Stimulated activated memory B cell treated with anti-CD40 and anti-IgM and Interleukin-4, amounts not matched to agents 10 μg/mL and 1 μg/mL and 100 μg/mL, for 72 hours (primary cell): ENCODE measurements at regions not wholly inside any gene's neighbourhood (a gene's known extent, or its start where the extent isn't known, plus 50 kb on each side); places are given as distances from the start of the nearest gene placed in this dataset.

Source experiments
- ATAC-seq: fragments of 150-1000 bp; cut with Tn5 transposase; 2 replicates; pipeline ENCODE4 v1.10.0; 2021
- H3K27ac Mint-ChIP-seq: one replicate; pipeline ENCODE4 v1.8.0; 2022; ENCODE audit warnings: mild to moderate bottlenecking, mixed read lengths
- H3K27me3 Mint-ChIP-seq: one replicate; pipeline ENCODE4 v1.8.0; 2022; ENCODE audit warnings: mixed read lengths
- H3K36me3 Mint-ChIP-seq: one replicate; pipeline ENCODE4 v1.8.0; 2022; ENCODE audit warnings: mixed read lengths
- H3K4me1 Mint-ChIP-seq: one replicate; pipeline ENCODE4 v1.8.0; 2022; ENCODE audit warnings: mixed read lengths
- H3K4me3 Mint-ChIP-seq: one replicate; pipeline ENCODE4 v1.8.0; 2022; ENCODE audit warnings: mild to moderate bottlenecking, moderate library complexity, mixed read lengths
- H3K9me3 Mint-ChIP-seq: one replicate; pipeline ENCODE4 v1.8.0; 2022; ENCODE audit warnings: mixed read lengths

- no peak overlapping the region for H3K27ac Mint-ChIP-seq
- no peak for ATAC-seq
- H3K9me3 Mint-ChIP-seq = no peaks in the 10 kb centered on the region
- no peaks in the 10 kb centered on the region for H3K4me1 Mint-ChIP-seq
- no peak overlapping the region for H3K4me3 Mint-ChIP-seq
- H3K27me3 Mint-ChIP-seq = peaks cover 27% of the 10 kb centered on the region
- H3K36me3 Mint-ChIP-seq = no peaks in the 10 kb centered on the region
Observed at GRCh38 chr6:79762370-79762769, 131.2 kb downstream of the SH3BGRL2 start.

GRCh38 chr6:79756496-79756895 lies 125.4 kb downstream of the SH3BGRL2 start:
- no peaks in the 10 kb centered on the region for H3K36me3 Mint-ChIP-seq
- no peaks in the 10 kb centered on the region for H3K9me3 Mint-ChIP-seq
- H3K27ac Mint-ChIP-seq = no peak overlapping the region
- H3K4me3 Mint-ChIP-seq = no peak overlapping the region
- no peaks in the 10 kb centered on the region for H3K4me1 Mint-ChIP-seq
- no peak for ATAC-seq
- peaks cover 9% of the 10 kb centered on the region for H3K27me3 Mint-ChIP-seq

- Mint-ChIP-seq H3K4me1 (no peaks in the 10 kb centered on the region), H3K36me3 (no peaks in the 10 kb centered on the region), H3K27me3 (peaks cover 9% of the 10 kb centered on the region), H3K27ac (no peak overlapping the region), H3K4me3 (no peak overlapping the region), H3K9me3 (no peaks in the 10 kb centered on the region)
- no peak for ATAC-seq
Observed at GRCh38 chr6:79755967-79756366, 124.8 kb downstream of the SH3BGRL2 start.
